BLaER1 (cell line): ENCODE measurements at regions not wholly inside any gene's neighbourhood (a gene's known extent, or its start where the extent isn't known, plus 50 kb on each side); places are given as distances from the start of the nearest gene placed in this dataset.
A peak's percentile ranks its signal among the peaks of the same experiment; 100 is the strongest.

Experiments
- H3K27ac ChIP-seq: shearing (Covaris generic); formaldehyde crosslinking; 2 replicates; pipeline ENCODE4 v1.8.1; 2022
- H3K27me3 ChIP-seq: shearing (Covaris generic); formaldehyde crosslinking; 2 replicates; pipeline ENCODE4 v1.8.1; 2022
- H3K36me3 ChIP-seq: shearing (Covaris generic); formaldehyde crosslinking; 2 replicates; pipeline ENCODE4 v1.8.1; 2022
- H3K4me1 ChIP-seq: shearing (Covaris generic); formaldehyde crosslinking; 2 replicates; pipeline ENCODE4 v1.8.1; 2022
- H3K4me2 ChIP-seq: shearing (Covaris generic); formaldehyde crosslinking; 2 replicates; pipeline ENCODE4 v1.8.1; 2022
- H3K4me3 ChIP-seq: shearing (Covaris generic); formaldehyde crosslinking; 2 replicates; pipeline ENCODE4 v1.8.1; 2022
- H3K9ac ChIP-seq: shearing (Covaris generic); formaldehyde crosslinking; 2 replicates; pipeline ENCODE4 v1.8.1; 2022
- H3K9me3 ChIP-seq: shearing (Covaris generic); formaldehyde crosslinking; 2 replicates; pipeline ENCODE4 v1.8.1; 2022
- H4K20me1 ChIP-seq: shearing (Covaris generic); formaldehyde crosslinking; 2 replicates; pipeline ENCODE4 v1.8.1; 2022
- Cebpa-rat ChIP-seq: shearing (Covaris generic); IDR thresholded peaks from 2 replicates; pipeline ENCODE4 v1.8.1; 2022

DNA sequence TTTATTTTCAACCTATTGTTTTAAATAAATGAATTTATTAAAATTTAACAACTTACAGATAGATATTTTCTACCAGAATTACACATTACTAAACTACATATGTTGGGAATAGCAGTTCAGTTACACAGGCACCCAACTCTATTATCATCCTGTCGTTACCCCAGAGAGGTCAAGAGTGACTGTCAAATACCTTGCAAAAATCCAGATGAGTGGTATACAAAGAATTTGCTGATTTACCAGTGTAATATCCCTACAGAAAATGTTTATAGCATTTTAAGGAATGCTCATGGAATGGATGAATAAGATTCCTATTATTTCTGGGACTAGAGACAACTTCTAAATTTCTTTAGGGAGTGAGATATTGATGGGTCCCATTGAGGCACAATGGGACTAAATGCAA, 300.7 kb upstream of the RGS18 start:
- Histone ChIP-seq H3K4me3 (no peak overlapping the region), H3K9ac (no peak overlapping the region), H3K36me3 (no peaks in the 10 kb centered on the region), H3K4me2 (no peak overlapping the region), H3K27me3 (no peaks in the 10 kb centered on the region), H3K4me1 (no peaks in the 10 kb centered on the region), H3K9me3 (no peaks in the 10 kb centered on the region), H4K20me1 (no peaks in the 10 kb centered on the region), H3K27ac (no peak overlapping the region)
- no peak for TF ChIP-seq Cebpa-rat

DNA sequence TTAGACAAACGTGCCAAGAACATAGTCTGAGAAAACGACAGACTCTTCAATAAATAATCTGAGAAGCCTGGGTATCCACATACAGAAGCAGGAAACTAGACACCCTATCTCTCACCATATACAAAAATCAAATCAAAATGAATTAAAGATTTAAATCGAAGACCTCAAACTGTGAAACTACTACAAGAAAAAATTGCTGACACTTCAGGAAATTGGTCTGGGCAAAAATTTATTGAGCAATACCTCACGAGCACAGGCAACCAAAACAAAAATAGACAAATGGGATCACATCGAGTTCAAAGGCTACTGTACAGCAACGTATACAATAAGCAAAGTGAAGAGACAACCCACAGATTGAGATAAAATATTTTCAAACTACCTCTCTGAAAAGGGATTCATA, 292.8 kb upstream of the RGS18 start:
- no peak; the same call in 1 of the 2 replicates for TF ChIP-seq Cebpa-rat
- H3K9ac ChIP-seq: no peak overlapping the region

DNA sequence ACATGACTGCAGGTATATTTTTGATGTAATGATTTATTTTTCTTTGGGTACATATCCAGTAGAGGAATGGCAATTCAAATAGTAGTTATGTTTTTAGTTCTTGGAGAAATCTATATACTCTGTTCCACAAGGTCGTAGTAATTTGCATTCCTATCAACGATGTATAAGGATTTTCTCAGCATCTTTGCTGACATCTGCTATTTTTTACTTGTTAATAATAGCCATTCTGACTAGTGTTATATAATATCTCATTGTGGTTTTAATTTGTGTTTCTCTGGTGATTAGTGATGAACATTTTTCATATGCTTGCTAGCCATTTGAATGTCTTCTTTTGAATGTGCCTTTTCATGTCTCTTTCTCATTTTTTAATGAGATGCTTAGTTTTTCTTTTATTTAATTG, 292.1 kb upstream of the RGS18 start:
- no peaks in the 10 kb centered on the region for H4K20me1 ChIP-seq
- no peaks in the 10 kb centered on the region for H3K27me3 ChIP-seq
- no peaks in the 10 kb centered on the region for H3K4me1 ChIP-seq
- H3K27ac ChIP-seq: no peak overlapping the region
- H3K4me2 ChIP-seq: no peak overlapping the region
- H3K4me3 ChIP-seq: no peak overlapping the region
- H3K36me3 ChIP-seq: no peaks in the 10 kb centered on the region
- no peak overlapping the region for H3K9ac ChIP-seq
- H3K9me3 ChIP-seq: no peaks in the 10 kb centered on the region
- no peak for TF ChIP-seq Cebpa-rat

More for the DNA sequence above, 292.8 kb upstream of the RGS18 start:
- no peak overlapping the region for H3K4me3 ChIP-seq
- no peak overlapping the region for H3K27ac ChIP-seq
- no peaks in the 10 kb centered on the region for H3K27me3 ChIP-seq
- no peaks in the 10 kb centered on the region for H3K4me1 ChIP-seq
- H3K36me3 ChIP-seq: no peaks in the 10 kb centered on the region
- no peaks in the 10 kb centered on the region for H3K9me3 ChIP-seq
- H4K20me1 ChIP-seq: no peaks in the 10 kb centered on the region
- no peak overlapping the region for H3K4me2 ChIP-seq

GRCh38 chr1:191869790-191870312, 288.4 kb upstream of the RGS18 start:
- Histone ChIP-seq H3K36me3 (no peaks in the 10 kb centered on the region), H3K9me3 (no peaks in the 10 kb centered on the region), H3K4me2 (no peak overlapping the region), H3K9ac (no peak overlapping the region), H3K4me3 (no peak overlapping the region), H3K27me3 (no peaks in the 10 kb centered on the region), H3K4me1 (no peaks in the 10 kb centered on the region), H3K27ac (no peak overlapping the region), H4K20me1 (no peaks in the 10 kb centered on the region)
- no peak for TF ChIP-seq Cebpa-rat

DNA sequence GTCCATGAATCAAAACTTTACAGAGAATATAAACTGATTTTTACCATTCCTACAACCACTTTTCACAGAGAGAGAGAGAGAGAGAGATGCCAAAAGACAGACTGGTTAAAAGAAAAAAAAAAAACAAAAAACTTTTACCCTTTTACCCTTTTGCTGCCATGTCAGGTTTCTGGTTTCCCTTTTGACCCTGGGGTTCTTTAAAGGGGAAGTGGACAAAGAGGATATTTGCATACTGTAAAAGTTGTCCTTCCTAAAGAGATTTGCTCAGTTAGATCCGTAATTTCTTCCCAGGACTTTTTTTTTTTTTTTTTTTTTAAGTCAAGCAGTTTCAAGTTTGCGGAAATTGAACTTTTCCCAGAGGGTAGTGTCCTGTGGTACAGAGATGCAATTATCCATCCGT, 287.8 kb upstream of the RGS18 start:
- H3K4me3 ChIP-seq: no peak overlapping the region
- H3K9me3 ChIP-seq: no peaks in the 10 kb centered on the region
- TF ChIP-seq Cebpa-rat: no peak
- H3K4me1 ChIP-seq: no peaks in the 10 kb centered on the region
- H3K27me3 ChIP-seq: no peaks in the 10 kb centered on the region
- H3K36me3 ChIP-seq: no peaks in the 10 kb centered on the region
- no peak overlapping the region for H3K27ac ChIP-seq
- H4K20me1 ChIP-seq: no peaks in the 10 kb centered on the region
- no peak overlapping the region for H3K4me2 ChIP-seq
- H3K9ac ChIP-seq: no peak overlapping the region

- no peak for TF ChIP-seq Cebpa-rat
- H3K4me3 ChIP-seq: no peak overlapping the region
- H3K36me3 ChIP-seq: no peaks in the 10 kb centered on the region
- H3K27ac ChIP-seq: no peak overlapping the region
- no peaks in the 10 kb centered on the region for H3K27me3 ChIP-seq
- H3K9me3 ChIP-seq: no peaks in the 10 kb centered on the region
- no peaks in the 10 kb centered on the region for H3K4me1 ChIP-seq
- no peaks in the 10 kb centered on the region for H4K20me1 ChIP-seq
- H3K9ac ChIP-seq: no peak overlapping the region
- H3K4me2 ChIP-seq: no peak overlapping the region
Observed at GRCh38 chr1:191875994-191876393, 282.3 kb upstream of the RGS18 start.

DNA sequence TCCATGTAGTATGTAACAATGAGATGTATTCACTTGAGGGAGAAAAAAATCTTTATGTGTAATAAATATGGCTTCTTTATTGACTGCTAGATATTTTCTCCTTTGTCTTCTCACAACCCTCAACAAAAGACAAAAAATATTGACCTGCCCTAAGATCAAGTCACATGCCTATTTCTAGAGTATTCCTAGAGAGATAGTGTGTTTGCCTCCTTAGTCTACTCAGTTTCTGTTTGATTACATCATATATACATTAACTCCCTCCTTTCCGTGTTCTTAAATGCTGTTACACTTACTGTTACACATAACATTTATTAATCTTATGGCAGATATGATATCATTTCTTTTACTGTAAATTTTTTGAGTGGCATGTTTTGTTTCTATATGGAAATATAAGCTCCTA, 281.6 kb upstream of the RGS18 start:
- Histone ChIP-seq H4K20me1 (no peaks in the 10 kb centered on the region), H3K27me3 (no peaks in the 10 kb centered on the region), H3K9ac (no peak overlapping the region), H3K27ac (no peak overlapping the region), H3K36me3 (no peaks in the 10 kb centered on the region), H3K4me1 (no peaks in the 10 kb centered on the region), H3K9me3 (no peaks in the 10 kb centered on the region), H3K4me2 (no peak overlapping the region), H3K4me3 (no peak overlapping the region)
- no peak for TF ChIP-seq Cebpa-rat

- Histone ChIP-seq H3K36me3 (no peaks in the 10 kb centered on the region), H3K4me1 (peaks cover 8% of the 10 kb centered on the region; the same call in 1 of the 2 replicates), H3K9ac (no peak overlapping the region), H3K27ac (no peak overlapping the region), H3K4me3 (no peak overlapping the region), H3K9me3 (no peaks in the 10 kb centered on the region), H3K27me3 (no peaks in the 10 kb centered on the region), H3K4me2 (0 out of 2 replicates have a peak overlapping the region, but pooled peaks have one; percentile 12), H4K20me1 (no peaks in the 10 kb centered on the region)
- TF ChIP-seq Cebpa-rat: no peak
Observed at GRCh38 chr1:191882870-191883269, 275.4 kb upstream of the RGS18 start.

DNA sequence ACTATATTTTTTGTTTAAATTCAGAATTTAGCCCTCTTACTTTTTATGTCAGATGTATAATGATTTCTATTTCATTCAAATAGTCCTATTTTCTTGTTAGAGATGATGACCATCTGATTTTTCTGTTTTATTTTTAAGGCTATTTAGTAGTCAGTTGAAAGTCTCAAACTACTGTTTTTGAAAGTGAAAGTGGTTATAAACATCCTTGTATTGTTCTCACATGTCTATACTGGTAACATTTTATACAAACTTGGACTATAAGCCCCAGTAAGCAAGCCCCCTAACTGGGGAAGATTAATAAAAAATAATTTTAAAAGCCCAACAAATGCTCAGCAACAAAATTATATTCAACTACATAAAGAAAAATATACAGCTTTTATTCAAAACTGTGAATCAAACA, 271.3 kb upstream of the RGS18 start:
- H3K36me3 ChIP-seq: no peaks in the 10 kb centered on the region
- TF ChIP-seq Cebpa-rat: no peak
- peaks cover 8% of the 10 kb centered on the region; the same call in 1 of the 2 replicates for H3K4me1 ChIP-seq
- H3K4me3 ChIP-seq: no peak overlapping the region
- no peak overlapping the region for H3K27ac ChIP-seq
- H3K4me2 ChIP-seq: no peak overlapping the region
- H3K9me3 ChIP-seq: no peaks in the 10 kb centered on the region
- H3K9ac ChIP-seq: no peak overlapping the region
- no peaks in the 10 kb centered on the region for H4K20me1 ChIP-seq
- no peaks in the 10 kb centered on the region for H3K27me3 ChIP-seq

DNA sequence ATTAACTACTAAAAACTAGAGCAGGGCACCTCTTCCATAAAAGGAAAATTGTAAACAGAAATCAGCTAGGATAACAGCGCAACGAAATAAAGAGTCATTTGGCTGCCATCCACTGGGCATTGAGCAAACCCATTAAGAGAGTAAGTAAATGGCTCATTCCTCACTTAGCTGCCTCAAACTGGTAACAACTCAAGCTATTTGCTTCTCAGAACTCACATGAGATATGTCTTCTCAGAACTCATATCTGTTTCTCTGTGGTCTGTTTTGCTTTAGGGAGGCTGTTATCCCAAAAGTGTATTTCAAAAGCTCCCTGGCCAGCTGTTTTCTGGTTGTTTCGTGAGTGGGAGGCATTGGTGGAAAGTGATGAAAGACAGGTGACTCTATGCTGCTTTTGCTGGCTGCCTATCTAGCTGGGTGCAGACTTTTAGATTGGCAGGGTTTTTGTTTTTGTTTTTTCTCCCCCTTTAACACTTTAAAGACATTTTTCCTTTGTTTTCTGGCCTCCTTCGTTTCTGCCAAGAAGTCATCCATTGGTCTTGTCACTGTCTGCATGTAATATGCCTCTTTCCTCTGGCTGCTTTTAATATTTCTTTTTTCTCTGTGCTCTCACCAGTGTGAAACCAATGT, 269.2 kb upstream of the RGS18 start:
- Histone ChIP-seq H3K4me2 (no peak overlapping the region), H3K9ac (no peak overlapping the region), H3K27me3 (no peaks in the 10 kb centered on the region)

GRCh38 chr1:191889623-191890003, 268.6 kb upstream of the RGS18 start:
- no peak for TF ChIP-seq Cebpa-rat
- no peak overlapping the region for H3K4me2 ChIP-seq
- H3K27ac ChIP-seq: no peak overlapping the region
- H3K9ac ChIP-seq: no peak overlapping the region
- no peak overlapping the region for H3K4me3 ChIP-seq
- H3K27me3 ChIP-seq: no peaks in the 10 kb centered on the region
- no peaks in the 10 kb centered on the region for H4K20me1 ChIP-seq
- H3K9me3 ChIP-seq: no peaks in the 10 kb centered on the region
- no peaks in the 10 kb centered on the region for H3K36me3 ChIP-seq
- no peaks in the 10 kb centered on the region for H3K4me1 ChIP-seq

More for the DNA sequence above, 269.2 kb upstream of the RGS18 start:
- TF ChIP-seq Cebpa-rat: no peak
- no peak overlapping the region for H3K27ac ChIP-seq
- no peaks in the 10 kb centered on the region for H3K36me3 ChIP-seq
- H3K4me3 ChIP-seq: no peak overlapping the region
- no peaks in the 10 kb centered on the region for H4K20me1 ChIP-seq
- no peaks in the 10 kb centered on the region for H3K4me1 ChIP-seq
- no peaks in the 10 kb centered on the region for H3K9me3 ChIP-seq
